GM12874 (cell line): ENCODE measurements at regions not wholly inside any gene's neighbourhood (a gene's known extent, or its start where the extent isn't known, plus 50 kb on each side); places are given as distances from the start of the nearest gene placed in this dataset.

ENCODE experiments used
- TF ChIP-seq, protein P1 (sequence below): IDR thresholded peaks from 2 replicates; pipeline ENCODE4 v1.5.1; 2011; ENCODE audit warnings: low read depth, mild to moderate bottlenecking, control low read depth, low read length, moderate library complexity; ENCODE audit not compliant: insufficient read depth

DNA sequence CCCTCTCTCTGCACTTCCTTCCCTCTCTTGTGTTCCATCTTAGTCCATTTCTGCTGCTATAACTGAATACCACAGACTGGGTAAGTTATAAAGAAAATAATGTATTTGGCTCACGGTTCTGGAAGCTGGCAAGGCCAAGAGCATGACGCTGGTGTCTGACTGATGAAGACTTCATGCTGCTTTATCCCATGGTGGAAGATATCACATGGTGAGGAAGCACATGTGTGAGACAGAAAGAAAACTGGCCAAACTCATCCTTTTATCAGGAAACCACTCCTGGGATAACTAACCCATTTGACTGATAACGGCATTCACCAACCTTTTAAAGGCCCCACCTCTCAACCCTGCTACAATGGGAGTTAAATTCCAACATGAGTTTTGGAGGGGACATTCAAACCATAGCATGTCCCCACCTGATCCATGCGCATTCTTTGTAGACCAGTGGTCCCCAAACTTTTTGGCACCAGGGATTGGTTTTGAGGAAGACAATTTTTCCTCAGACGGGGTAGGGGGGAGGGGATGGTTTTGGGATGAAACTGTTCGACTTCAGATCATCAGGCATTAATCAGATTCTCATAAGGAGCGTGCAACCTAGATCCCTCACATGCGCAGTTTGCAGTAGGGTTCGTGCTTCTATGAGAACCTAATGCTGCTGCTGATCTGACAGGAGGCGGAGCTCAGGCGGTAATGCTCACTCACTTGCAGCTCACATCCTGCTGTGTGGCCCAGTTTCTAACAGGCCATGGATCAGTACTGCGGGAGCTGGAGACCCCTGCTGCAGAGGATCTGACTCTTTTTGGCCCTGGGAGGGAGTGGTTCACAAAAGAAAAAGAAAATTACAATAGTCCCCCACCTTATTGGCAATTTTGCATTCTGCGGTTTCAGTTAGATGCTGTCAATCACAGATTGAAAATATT is 61.6 kb upstream of the SMOX start:
- TF ChIP-seq, protein P1, sequence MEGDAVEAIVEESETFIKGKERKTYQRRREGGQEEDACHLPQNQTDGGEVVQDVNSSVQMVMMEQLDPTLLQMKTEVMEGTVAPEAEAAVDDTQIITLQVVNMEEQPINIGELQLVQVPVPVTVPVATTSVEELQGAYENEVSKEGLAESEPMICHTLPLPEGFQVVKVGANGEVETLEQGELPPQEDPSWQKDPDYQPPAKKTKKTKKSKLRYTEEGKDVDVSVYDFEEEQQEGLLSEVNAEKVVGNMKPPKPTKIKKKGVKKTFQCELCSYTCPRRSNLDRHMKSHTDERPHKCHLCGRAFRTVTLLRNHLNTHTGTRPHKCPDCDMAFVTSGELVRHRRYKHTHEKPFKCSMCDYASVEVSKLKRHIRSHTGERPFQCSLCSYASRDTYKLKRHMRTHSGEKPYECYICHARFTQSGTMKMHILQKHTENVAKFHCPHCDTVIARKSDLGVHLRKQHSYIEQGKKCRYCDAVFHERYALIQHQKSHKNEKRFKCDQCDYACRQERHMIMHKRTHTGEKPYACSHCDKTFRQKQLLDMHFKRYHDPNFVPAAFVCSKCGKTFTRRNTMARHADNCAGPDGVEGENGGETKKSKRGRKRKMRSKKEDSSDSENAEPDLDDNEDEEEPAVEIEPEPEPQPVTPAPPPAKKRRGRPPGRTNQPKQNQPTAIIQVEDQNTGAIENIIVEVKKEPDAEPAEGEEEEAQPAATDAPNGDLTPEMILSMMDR, result no peak

GRCh38 chr20:4084721-4085120 is 63.9 kb upstream of the SMOX start:
- TF ChIP-seq, protein P1, result no peak

DNA sequence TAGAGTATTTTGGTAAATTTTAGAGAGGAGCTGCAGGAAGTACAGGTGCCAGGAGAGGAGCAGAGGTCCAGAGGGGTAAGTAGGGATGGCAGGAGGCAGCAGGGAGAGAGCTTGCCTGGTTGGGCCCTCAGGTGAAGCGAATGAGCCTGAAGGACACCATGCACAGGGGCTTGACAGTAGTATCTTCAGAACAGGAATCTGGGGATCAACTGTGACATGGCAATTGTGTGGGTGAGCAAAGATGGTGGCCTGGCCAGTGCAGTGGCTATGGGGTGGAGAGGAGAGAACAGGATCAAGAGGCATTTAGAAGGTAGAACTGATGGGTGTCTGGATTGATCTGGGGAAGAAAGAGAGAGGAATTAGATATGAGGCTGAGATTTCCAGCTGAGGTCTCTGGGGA is 64.5 kb upstream of the SMOX start:
- TF ChIP-seq, protein P1, result no peak

DNA sequence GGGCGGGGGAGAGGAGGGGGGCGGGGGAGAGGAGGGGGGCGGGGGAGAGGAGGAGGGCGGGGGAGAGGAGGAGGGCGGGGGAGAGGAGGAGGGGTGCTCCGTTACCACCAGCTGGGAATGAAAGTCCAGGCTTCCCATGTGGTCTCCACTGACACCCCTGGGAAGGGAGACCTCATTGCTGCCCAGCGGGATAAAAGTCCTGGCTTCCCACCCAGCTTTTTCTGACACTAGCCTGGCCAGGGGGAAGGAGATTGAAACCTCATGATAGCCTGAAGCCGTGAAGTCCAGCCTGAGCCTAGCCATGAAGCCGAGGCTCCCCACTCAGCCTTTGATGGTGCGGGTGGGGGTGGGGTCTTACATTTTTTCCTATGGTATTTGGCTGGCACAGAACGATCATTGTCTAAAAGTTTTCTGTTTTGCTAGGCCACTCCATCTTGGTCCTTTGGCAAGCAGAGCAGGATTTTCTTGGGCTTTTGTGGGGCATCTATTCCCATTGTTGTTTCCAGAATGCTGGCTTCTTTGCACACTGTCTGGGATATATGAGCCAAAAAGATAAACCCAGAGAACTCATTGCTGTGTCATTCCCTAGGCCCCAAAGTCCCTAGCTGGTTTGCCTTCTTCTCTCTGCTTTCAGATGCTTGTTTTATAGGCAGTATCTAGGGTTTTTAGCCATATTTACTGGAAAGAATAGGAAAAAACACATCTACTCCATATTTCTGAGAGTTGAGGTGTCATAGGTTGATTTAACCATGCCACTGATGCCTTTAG is 65.3 kb upstream of the SMOX start:
- TF ChIP-seq, protein P1, result no peak

GRCh38 chr20:4082406-4083097 is 66.1 kb upstream of the SMOX start:
- TF ChIP-seq, protein P1, result no peak

GRCh38 chr20:4081421-4081820 is 66.1 kb upstream of the RNF24 start:
- TF ChIP-seq, protein P1, result no peak

DNA sequence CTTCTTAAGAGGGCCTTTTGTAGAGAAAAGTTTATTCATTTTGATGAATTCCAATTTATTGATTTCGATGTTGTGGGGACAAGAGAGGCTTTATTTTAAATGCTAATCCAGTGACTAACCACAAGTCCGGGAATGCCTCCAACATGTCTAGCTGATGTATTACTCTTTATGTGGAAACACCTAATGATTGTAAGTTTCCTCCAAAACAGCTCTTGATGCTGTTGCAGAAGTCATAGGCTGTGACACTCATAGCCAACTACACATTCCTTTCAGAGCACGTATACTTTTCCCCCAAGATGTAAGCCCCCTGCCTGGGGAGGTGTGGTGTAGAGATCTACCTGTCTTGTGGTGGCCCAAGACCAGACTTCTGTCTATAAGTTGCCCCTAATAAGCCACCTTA is 61.3 kb upstream of the RNF24 start:
- TF ChIP-seq, protein P1, result no peak
